Adrenal gland (tissue), 9 donors: ENCODE measurements at regions not wholly inside any gene's neighbourhood (a gene's known extent, or its start where the extent isn't known, plus 50 kb on each side); places are given as distances from the start of the nearest gene placed in this dataset.

Experiments used
- DNase-seq, 7 donors: peaks; one replicate each; pipeline ENCODE4 v3.0.0-alpha.2; 2019 to 2020
- H3K27ac ChIP-seq, 5 donors: fragments of 200-600 bp; sonication (generic) in 4 of 5; 1 replicate in 3 of 5; 2 replicates in 2 of 5; pipeline versions ENCODE4 v1.5.1 to v1.8.0; 2016 to 2020; ENCODE audit warnings: mild to moderate bottlenecking in 1 of 5
- H3K27me3 ChIP-seq: fragments of 200-600 bp; 2 replicates; pipeline ENCODE4 v1.8.0; 2021
- H3K36me3 ChIP-seq, 2 donors: fragments of 200-600 bp; replicated peaks in 1 of 2; 1 replicate in 1 of 2; 2 replicates in 1 of 2; pipeline versions ENCODE4 v1.5.1 to v1.8.0; 2018 to 2022
- H3K4me1 ChIP-seq, 2 donors: fragments of 200-600 bp; replicated peaks in 1 of 2; 1 replicate in 1 of 2; 2 replicates in 1 of 2; pipeline versions ENCODE4 v1.5.1 to v1.8.0; 2018 to 2021
- H3K4me3 ChIP-seq, 4 donors: fragments of 200-600 bp; sonication (generic) in 3 of 4; one replicate each; pipeline ENCODE4 v1.5.1; 2016 to 2018
- H3K9me3 ChIP-seq, 3 donors: fragments of 200-600 bp; sonication (generic) in 1 of 3; replicated peaks in 1 of 3; 1 replicate in 2 of 3; 2 replicates in 1 of 3; pipeline versions ENCODE4 v1.5.1 to v1.8.0; 2016 to 2021
- POLR2A ChIP-seq, 2 donors: fragments of 450-650 bp; IDR thresholded peaks; one replicate each; pipeline ENCODE4 v1.6.1; 2017; ENCODE audit warnings: antibody characterized with exemption in 2 of 2, mild to moderate bottlenecking in 2 of 2, moderate library complexity in 1 of 2
- WGBS, 4 donors: extraction: QIAGEN DNeasy Blood & Tissue Kit in 2 of 4; methylation state at CpG; one replicate each; pipeline versions ENCODE4 v1.1.5 to v1.1.7; 2013 to 2017; 5-methylcytosine and 5-hydroxymethylcytosine counted together
- intact Hi-C, 2 donors: fragments of 100-400 bp; cut with DNase I; formaldehyde crosslinking; loops; one replicate each; pipeline versions ENCODE4 v1.14.1 to v1.15.0; 2022 to 2023
- TF ChIP-seq, protein P1 (sequence below), 6 experiments: fragments of 450-650 bp in 4 of 6; fragments of 200-600 bp in 2 of 6; sonication (generic) in 1 of 6; IDR thresholded peaks; 1 replicate in 5 of 6; 2 replicates in 1 of 6; pipeline versions ENCODE4 v1.5.1 to v1.8.0; 2016 to 2021; ENCODE audit warnings: antibody characterized with exemption in 6 of 6, mild to moderate bottlenecking in 2 of 6, moderate library complexity in 1 of 6
- donor health status: healthy with polysubstance abuse.
- donor health status: Bipolar disorder and iron deficiency.
- donor health status: DM: yes; HTN: yes; CAD: no.
- donor health status: DM: no; HTN: no; CAD: no.
- donor health status: DM: no; HTN: no; CAD: no.

DNA sequence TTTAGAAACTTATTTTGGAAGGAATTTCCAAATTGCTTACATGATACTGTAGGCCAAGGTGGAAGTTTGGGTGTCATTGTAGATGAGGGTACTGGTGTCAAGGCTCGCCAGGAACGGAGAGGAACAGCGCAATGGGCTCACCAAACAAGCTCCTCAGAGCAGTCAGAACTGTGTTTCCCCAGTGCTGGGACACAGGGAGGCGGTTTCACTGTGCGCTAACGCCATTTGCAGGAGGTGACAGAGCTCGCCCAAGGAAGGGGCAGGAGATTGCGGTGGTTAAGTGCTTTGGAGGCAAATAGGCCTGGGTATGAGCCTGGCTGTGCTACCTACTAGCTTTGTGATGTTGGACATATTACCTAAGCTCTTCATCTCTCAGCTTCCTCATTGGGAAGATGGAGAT is 57.3 kb downstream of the HHEX start:
- peaks cover 0 to 5% of the 10 kb centered on the region in 2 donors for H3K4me1 ChIP-seq
- H3K27ac ChIP-seq: no peak overlapping the region
- DNase-seq: no peak
- no peaks in the 10 kb centered on the region for H3K27me3 ChIP-seq
- no peaks in the 10 kb centered on the region for H3K9me3 ChIP-seq
- TF ChIP-seq POLR2A (IDR thresholded peaks at IDR 0.05): no peak
- TF ChIP-seq, protein P1, sequence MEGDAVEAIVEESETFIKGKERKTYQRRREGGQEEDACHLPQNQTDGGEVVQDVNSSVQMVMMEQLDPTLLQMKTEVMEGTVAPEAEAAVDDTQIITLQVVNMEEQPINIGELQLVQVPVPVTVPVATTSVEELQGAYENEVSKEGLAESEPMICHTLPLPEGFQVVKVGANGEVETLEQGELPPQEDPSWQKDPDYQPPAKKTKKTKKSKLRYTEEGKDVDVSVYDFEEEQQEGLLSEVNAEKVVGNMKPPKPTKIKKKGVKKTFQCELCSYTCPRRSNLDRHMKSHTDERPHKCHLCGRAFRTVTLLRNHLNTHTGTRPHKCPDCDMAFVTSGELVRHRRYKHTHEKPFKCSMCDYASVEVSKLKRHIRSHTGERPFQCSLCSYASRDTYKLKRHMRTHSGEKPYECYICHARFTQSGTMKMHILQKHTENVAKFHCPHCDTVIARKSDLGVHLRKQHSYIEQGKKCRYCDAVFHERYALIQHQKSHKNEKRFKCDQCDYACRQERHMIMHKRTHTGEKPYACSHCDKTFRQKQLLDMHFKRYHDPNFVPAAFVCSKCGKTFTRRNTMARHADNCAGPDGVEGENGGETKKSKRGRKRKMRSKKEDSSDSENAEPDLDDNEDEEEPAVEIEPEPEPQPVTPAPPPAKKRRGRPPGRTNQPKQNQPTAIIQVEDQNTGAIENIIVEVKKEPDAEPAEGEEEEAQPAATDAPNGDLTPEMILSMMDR (IDR thresholded peaks at IDR 0.05): no peak
- H3K4me3 ChIP-seq: no peak overlapping the region
- no peaks in the 10 kb centered on the region for H3K36me3 ChIP-seq
- intact Hi-C loops: no loop called here
- WGBS, 4 donors: 91 to 99% (median 97%) methylated on average over 8 of the region's 8 CpGs

DNA sequence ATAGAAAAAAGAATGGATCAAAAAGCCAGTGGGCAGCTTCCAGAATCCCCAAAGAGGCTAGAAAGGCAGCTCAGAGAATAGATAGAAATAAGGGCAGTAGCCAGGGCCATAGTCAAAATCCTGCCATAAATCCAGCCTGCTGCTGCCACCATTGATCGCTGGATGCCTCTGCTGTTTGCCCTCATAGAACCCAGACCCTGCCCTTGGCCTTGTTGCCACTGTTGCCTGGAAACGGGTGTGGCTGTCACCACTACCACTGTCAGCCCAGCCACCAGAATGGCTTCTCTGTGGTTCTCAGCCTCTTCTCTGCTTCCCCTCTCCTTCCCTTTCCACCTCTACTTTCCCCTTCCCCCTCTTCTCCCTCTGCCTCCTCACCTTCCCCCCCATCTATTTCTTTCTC is 57.8 kb downstream of the HHEX start:
- DNase-seq: peak in 5 of 7 donors; percentile 18 to 54 (median 26)
- Histone ChIP-seq H3K27ac (no peak overlapping the region), H3K4me3 (no peak overlapping the region), H3K36me3 (no peaks in the 10 kb centered on the region), H3K9me3 (no peaks in the 10 kb centered on the region), H3K4me1 (peaks cover 0 to 5% of the 10 kb centered on the region in 2 donors), H3K27me3 (no peaks in the 10 kb centered on the region)
- 37 to 58% (median 50%) methylated on average over 2 of the region's 2 CpGs for WGBS, 4 donors
- intact Hi-C loops: no loop called here
- TF ChIP-seq, protein P1 (IDR thresholded peaks at IDR 0.05): no peak
- TF ChIP-seq POLR2A (IDR thresholded peaks at IDR 0.05): no peak

DNA sequence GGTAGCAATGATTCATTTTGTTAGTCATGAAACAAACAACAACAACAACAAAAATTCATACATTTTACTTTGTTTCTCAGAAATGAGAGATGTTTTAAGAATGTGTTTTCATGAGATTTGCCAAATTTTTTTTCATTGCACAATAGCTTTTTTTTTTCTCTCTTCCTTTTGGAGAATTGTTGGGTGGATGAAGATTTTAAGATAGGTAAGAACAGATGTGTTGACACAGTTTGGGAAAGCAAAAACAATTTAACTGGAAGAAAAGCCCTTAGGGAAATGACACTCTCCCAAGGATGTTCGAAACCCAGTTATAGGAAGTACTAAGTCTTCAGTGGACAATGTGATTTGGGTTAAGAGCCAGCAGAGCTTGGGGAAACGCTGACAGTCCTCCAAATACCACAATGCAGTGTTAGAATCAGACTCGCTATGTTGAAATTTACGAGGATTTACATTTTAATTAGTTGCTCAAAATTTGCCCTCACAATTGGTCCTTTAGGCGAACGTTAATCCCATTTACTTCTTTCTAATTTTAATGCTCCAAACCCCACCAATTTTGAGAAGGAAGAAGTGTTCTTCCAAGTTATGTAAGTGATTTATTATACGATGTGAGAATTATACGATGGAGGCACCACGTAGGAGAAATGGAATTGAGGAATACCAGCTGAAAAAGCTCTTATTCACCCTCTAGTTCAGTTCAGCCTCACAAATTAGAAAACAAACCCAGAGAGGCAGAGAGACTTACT is 61.2 kb downstream of the HHEX start:
- intact Hi-C loops: no loop called here
- Histone ChIP-seq H3K36me3 (no peaks in the 10 kb centered on the region), H3K4me3 (no peak overlapping the region), H3K27me3 (no peaks in the 10 kb centered on the region), H3K9me3 (no peaks in the 10 kb centered on the region), H3K4me1 (peaks cover 0 to 5% of the 10 kb centered on the region in 2 donors), H3K27ac (no peak overlapping the region)
- TF ChIP-seq, protein P1 (IDR thresholded peaks at IDR 0.05): no peak
- TF ChIP-seq POLR2A (IDR thresholded peaks at IDR 0.05): no peak
- 67 to 74% (median 70%) methylated on average over 9 of the region's 9 CpGs for WGBS, 4 donors
- DNase-seq: no peak

DNA sequence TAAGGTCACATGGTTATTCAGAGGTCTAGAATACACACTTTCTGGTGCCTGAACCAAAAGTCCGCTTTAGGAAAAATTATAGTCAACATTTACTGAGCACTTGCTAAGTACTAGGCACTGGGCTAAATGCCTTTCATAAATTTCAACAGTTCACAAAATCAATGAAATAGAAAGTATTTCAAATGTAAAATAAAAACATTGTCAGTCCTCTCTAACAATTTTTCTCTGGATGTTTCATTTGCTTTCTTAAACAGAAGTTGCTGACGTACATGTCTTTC is 61.7 kb downstream of the HHEX start:
- WGBS, 4 donors: 87 to 92% (median 92%) methylated on average over 2 of the region's 2 CpGs
- no peaks in the 10 kb centered on the region for H3K36me3 ChIP-seq
- no peak for DNase-seq
- no peak overlapping the region for H3K4me3 ChIP-seq
- H3K9me3 ChIP-seq: no peaks in the 10 kb centered on the region
- no peak for TF ChIP-seq POLR2A (IDR thresholded peaks at IDR 0.05)
- TF ChIP-seq, protein P1 (IDR thresholded peaks at IDR 0.05): no peak
- intact Hi-C loops: no loop called here
- H3K27me3 ChIP-seq: no peaks in the 10 kb centered on the region
- peaks cover 0 to 5% of the 10 kb centered on the region in 2 donors for H3K4me1 ChIP-seq
- no peak overlapping the region for H3K27ac ChIP-seq
